Loucy (cell line): ENCODE measurements at regions not wholly inside any gene's neighbourhood (a gene's known extent, or its start where the extent isn't known, plus 50 kb on each side); places are given as distances from the start of the nearest gene placed in this dataset.

Source experiments
- H2AFZ ChIP-seq: fragments of 200-600 bp; sonication (generic); 2 replicates; pipeline ENCODE4 v1.6.0; 2016; ENCODE audit warnings: antibody characterized with exemption, mild to moderate bottlenecking, low read length, moderate library complexity
- H3F3A ChIP-seq: fragments of 200-600 bp; 2 replicates; pipeline ENCODE4 v1.6.0; 2016; ENCODE audit warnings: antibody characterized with exemption, low read depth, mild to moderate bottlenecking
- H3K27me3 ChIP-seq: fragments of 200-600 bp; sonication (generic); 2 replicates; pipeline ENCODE4 v1.6.1; 2014; ENCODE audit warnings: low read length, mild to moderate bottlenecking; ENCODE audit not compliant: insufficient read depth, poor library complexity, severe bottlenecking
- H3K36me3 ChIP-seq: fragments of 200-600 bp; sonication (generic); 2 replicates; pipeline ENCODE4 v1.6.1; 2016; ENCODE audit warnings: low read length; ENCODE audit not compliant: insufficient read depth
- H3K4me1 ChIP-seq: fragments of 200-600 bp; sonication (generic); 2 replicates; pipeline ENCODE4 v1.5.1; 2014; ENCODE audit warnings: low read length, mild to moderate bottlenecking; ENCODE audit not compliant: insufficient read depth, poor library complexity, severe bottlenecking
- H3K4me2 ChIP-seq: fragments of 200-600 bp; sonication (generic); 2 replicates; pipeline ENCODE4 v1.6.0; 2014; ENCODE audit warnings: antibody characterized with exemption, low read length, low read depth, mild to moderate bottlenecking; ENCODE audit not compliant: poor library complexity, severe bottlenecking
- H3K4me3 ChIP-seq: fragments of 200-600 bp; sonication (generic); 2 replicates; pipeline ENCODE4 v1.5.1; 2014; ENCODE audit warnings: low read length, mild to moderate bottlenecking, mixed read lengths; ENCODE audit not compliant: poor library complexity, severe bottlenecking
- H3K79me2 ChIP-seq: fragments of 200-600 bp; sonication (generic); 2 replicates; pipeline ENCODE4 v1.6.1; 2014; ENCODE audit warnings: low read length; ENCODE audit not compliant: insufficient read depth
- H3K9ac ChIP-seq: fragments of 200-600 bp; sonication (generic); 2 replicates; pipeline ENCODE4 v1.6.0; 2014; ENCODE audit warnings: mild to moderate bottlenecking, low read depth, low read length, moderate library complexity; ENCODE audit not compliant: poor library complexity, severe bottlenecking
- H3K9me2 ChIP-seq: fragments of 200-600 bp; sonication (generic); replicated peaks from 2 replicates; pipeline ENCODE4 v1.6.1; 2016; ENCODE audit warnings: low read depth, low read length, mixed read lengths
- H3K9me3 ChIP-seq: fragments of 200-600 bp; sonication (generic); 2 replicates; pipeline ENCODE4 v1.6.1; 2014; ENCODE audit warnings: mild to moderate bottlenecking, antibody characterized with exemption, low read length, low read depth; ENCODE audit not compliant: insufficient read depth
- H4K20me1 ChIP-seq: fragments of 200-600 bp; sonication (generic); 2 replicates; pipeline ENCODE4 v1.6.0; 2014; ENCODE audit warnings: antibody characterized with exemption, low read length, mild to moderate bottlenecking; ENCODE audit not compliant: insufficient read depth, poor library complexity, severe bottlenecking
- EZH2phosphoT487 ChIP-seq: fragments of 200-600 bp; IDR thresholded peaks from 2 replicates; pipeline ENCODE4 v1.6.1; 2018; ENCODE audit warnings: antibody characterized with exemption, mild to moderate bottlenecking, moderate library complexity, borderline replicate concordance
- TF ChIP-seq, protein P1 (sequence below): fragments of 200-600 bp; sonication (generic); conservative IDR thresholded peaks from 2 replicates; pipeline ENCODE4 v1.5.1; 2014; ENCODE audit warnings: mild to moderate bottlenecking, antibody characterized with exemption, low read length

DNA sequence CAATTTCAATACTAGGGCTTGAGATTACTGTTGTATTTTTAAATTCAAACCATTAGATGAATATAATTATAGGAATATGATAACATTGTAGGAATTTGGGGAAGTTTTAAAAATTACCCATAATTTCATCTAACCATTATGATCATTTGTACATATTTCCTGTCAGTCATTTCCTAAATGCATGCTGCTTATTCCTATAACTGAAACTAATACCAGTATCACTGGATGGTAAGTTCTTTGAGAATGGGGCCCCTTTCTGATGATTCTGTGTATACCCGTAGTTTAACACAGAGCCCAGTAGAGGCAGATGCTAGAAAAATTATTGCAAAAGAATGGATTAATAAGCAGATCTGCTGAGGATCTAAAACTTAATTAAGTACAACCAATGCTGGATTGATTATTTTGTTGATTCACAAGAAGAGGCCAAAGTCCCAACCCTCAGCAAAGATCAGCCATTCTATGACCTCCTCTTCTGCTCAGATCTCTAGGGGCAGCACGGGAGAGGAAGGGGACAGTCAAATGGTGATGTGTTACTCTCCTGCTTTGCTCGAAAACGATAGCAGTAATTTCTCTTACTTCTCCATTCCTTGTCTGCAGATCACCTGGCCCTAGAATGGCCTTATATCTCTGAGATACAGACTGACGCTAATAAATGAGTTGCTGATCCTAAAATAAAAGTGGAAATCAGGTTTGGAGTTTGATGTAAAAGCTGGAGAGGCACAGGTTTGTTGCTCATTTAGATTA lies 69.5 kb upstream of the PELI1 start:
- H3K4me2 ChIP-seq = no peak overlapping the region
- no peaks in the 10 kb centered on the region for H4K20me1 ChIP-seq
- no peaks in the 10 kb centered on the region for H3F3A ChIP-seq
- no peaks in the 10 kb centered on the region for H3K36me3 ChIP-seq
- no peak overlapping the region for H3K9ac ChIP-seq
- no peak overlapping the region for H2AFZ ChIP-seq
- H3K4me1 ChIP-seq = no peaks in the 10 kb centered on the region
- H3K9me2 ChIP-seq = no peaks in the 10 kb centered on the region
- no peak for TF ChIP-seq EZH2phosphoT487
- TF ChIP-seq, protein P1, sequence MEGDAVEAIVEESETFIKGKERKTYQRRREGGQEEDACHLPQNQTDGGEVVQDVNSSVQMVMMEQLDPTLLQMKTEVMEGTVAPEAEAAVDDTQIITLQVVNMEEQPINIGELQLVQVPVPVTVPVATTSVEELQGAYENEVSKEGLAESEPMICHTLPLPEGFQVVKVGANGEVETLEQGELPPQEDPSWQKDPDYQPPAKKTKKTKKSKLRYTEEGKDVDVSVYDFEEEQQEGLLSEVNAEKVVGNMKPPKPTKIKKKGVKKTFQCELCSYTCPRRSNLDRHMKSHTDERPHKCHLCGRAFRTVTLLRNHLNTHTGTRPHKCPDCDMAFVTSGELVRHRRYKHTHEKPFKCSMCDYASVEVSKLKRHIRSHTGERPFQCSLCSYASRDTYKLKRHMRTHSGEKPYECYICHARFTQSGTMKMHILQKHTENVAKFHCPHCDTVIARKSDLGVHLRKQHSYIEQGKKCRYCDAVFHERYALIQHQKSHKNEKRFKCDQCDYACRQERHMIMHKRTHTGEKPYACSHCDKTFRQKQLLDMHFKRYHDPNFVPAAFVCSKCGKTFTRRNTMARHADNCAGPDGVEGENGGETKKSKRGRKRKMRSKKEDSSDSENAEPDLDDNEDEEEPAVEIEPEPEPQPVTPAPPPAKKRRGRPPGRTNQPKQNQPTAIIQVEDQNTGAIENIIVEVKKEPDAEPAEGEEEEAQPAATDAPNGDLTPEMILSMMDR = no peak
- H3K79me2 ChIP-seq = no peaks in the 10 kb centered on the region
- no peak overlapping the region for H3K4me3 ChIP-seq
- H3K27me3 ChIP-seq = no peaks in the 10 kb centered on the region
- no peaks in the 10 kb centered on the region for H3K9me3 ChIP-seq

DNA sequence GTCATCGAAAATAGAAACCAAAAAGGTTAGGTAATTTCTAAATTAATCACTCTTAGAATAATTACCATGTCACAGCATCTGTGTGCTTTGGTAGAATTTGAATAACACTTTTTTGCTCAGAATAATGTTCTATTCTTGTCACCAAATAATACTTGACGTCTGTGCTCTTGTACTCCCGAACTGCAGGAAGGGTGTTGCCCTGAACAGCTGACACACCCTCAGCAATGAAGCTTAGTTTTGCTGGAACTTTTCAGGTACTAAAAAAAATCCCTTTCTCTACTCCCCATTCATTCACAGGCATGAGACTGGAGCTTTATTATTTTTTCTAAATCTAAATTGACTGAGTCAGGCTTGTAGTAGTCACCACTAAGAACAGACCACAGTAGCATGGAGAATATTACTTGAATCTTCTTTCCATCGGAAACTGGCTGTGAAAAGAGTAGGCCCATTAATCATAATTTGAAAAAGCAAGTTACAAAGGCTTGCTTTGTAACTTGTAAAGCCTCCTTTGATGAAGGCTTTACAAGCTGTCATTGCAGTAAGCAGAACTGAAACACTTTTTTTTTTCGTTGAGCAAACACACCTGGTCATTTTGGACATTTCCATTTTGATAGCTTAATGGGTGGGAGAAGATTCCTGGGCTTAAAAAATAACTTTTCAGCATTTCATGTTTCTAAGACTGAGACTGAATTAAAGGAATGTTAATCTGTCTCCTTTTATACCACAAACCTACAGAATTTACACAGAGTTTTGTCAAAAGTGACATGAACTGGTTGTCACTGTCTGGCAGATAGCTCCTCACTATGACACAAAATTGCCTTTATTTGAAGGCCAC lies 70.3 kb upstream of the PELI1 start:
- Histone ChIP-seq H3K4me2 (no peak overlapping the region), H2AFZ (no peak overlapping the region), H4K20me1 (no peaks in the 10 kb centered on the region), H3K79me2 (no peaks in the 10 kb centered on the region), H3K9me2 (no peaks in the 10 kb centered on the region), H3K4me1 (no peaks in the 10 kb centered on the region), H3K9me3 (no peaks in the 10 kb centered on the region), H3K4me3 (no peak overlapping the region), H3K36me3 (no peaks in the 10 kb centered on the region), H3F3A (no peaks in the 10 kb centered on the region), H3K9ac (no peak overlapping the region), H3K27me3 (no peaks in the 10 kb centered on the region)
- TF ChIP-seq, protein P1 = no peak
- no peak for TF ChIP-seq EZH2phosphoT487

DNA sequence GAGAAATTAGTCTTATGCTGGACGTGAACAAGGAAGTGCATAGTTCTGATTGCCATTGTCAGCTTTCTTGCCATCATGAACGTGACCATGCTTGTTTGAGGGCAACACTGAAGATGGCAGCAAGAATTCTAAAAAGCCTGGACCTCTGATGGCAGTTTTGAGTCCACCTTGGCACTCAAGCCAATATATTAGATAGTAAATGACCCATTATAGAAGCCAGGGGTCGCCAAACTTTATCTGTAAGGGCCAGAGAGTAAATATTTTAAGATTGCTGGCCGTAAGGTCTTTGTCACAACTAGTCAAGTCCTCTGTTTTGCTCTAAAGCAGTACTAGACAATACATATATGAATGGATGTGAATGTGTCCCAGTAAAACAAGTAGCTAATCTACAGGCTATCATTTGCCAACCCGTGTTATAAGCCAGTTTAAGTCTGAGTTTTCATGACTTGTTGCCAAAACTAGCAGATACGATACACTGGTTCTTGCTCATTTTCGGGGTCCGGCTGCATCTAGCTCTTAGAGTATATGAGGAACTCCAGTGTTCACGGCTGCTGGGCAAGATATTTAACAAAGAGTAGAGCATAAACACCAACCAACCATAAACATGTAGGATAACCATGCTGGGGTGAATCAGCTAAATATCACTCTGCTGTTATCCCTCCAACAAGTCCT lies 73.1 kb upstream of the PELI1 start:
- Histone ChIP-seq H3K9me2 (no peaks in the 10 kb centered on the region), H4K20me1 (no peaks in the 10 kb centered on the region), H3F3A (no peaks in the 10 kb centered on the region), H3K9ac (no peak overlapping the region), H3K27me3 (no peaks in the 10 kb centered on the region), H3K4me2 (no peak overlapping the region), H3K9me3 (no peaks in the 10 kb centered on the region), H2AFZ (no peak overlapping the region), H3K79me2 (no peaks in the 10 kb centered on the region), H3K36me3 (no peaks in the 10 kb centered on the region), H3K4me3 (no peak overlapping the region), H3K4me1 (no peaks in the 10 kb centered on the region)
- TF ChIP-seq, protein P1 = no peak
- no peak for TF ChIP-seq EZH2phosphoT487
